Stromal cell of bone marrow (primary cell): ENCODE measurements at regions not wholly inside any gene's neighbourhood (a gene's known extent, or its start where the extent isn't known, plus 50 kb on each side); places are given as distances from the start of the nearest gene placed in this dataset.
"Not testable (repeated sequence)": the region's sequence is repeated elsewhere in the genome, so short reads cannot be mapped to it uniquely, and the experiment has no call there.

ENCODE experiments used
- DNase-seq: peaks from one replicate; pipeline ENCODE4 v3.0.0-alpha.2; 2012; ENCODE audit warnings: low read depth

- no peak for DNase-seq
Measured at GRCh38 chr3:177783338-177783737, 586.1 kb upstream of the TBL1XR1 start.

GRCh38 chr3:177783767-177784166 lies 586.5 kb upstream of the TBL1XR1 start:
- no peak for DNase-seq

- DNase-seq, result no peak
Measured at GRCh38 chr3:177787279-177788041, 590.2 kb upstream of the TBL1XR1 start.

- no peak for DNase-seq
Measured at GRCh38 chr3:177789500-177789899, 592.2 kb upstream of the TBL1XR1 start.

GRCh38 chr3:177792311-177793030 lies 595.2 kb upstream of the TBL1XR1 start:
- no peak for DNase-seq

GRCh38 chr3:177793451-177793850 lies 596.2 kb upstream of the TBL1XR1 start:
- DNase-seq, result no peak

- DNase-seq, result no peak
Measured at GRCh38 chr3:177795216-177795615, 597.9 kb upstream of the TBL1XR1 start.

- DNase-seq, result no peak
Measured at GRCh38 chr3:177795859-177796258, 598.6 kb upstream of the TBL1XR1 start.

- not testable (repeated sequence) for DNase-seq
Measured at GRCh38 chr3:177800147-177800546, 602.9 kb upstream of the TBL1XR1 start.

- DNase-seq, result no peak
Measured at GRCh38 chr3:177800561-177800960, 603.3 kb upstream of the TBL1XR1 start.

GRCh38 chr3:177802151-177802900 lies 605.0 kb upstream of the TBL1XR1 start:
- no peak for DNase-seq

- no peak for DNase-seq
Measured at GRCh38 chr3:177803500-177803899, 606.2 kb upstream of the TBL1XR1 start.

- no peak for DNase-seq
Measured at GRCh38 chr3:177804032-177804431, 606.8 kb upstream of the TBL1XR1 start.

GRCh38 chr3:177804646-177805045 lies 607.4 kb upstream of the TBL1XR1 start:
- no peak for DNase-seq

- DNase-seq, result no peak
Measured at GRCh38 chr3:177807150-177807875, 610.0 kb upstream of the TBL1XR1 start.

GRCh38 chr3:177808928-177809478 lies 611.7 kb upstream of the TBL1XR1 start:
- DNase-seq, result not testable (repeated sequence)

GRCh38 chr3:177810162-177810623 lies 612.9 kb upstream of the TBL1XR1 start:
- no peak for DNase-seq

GRCh38 chr3:177811112-177811511 lies 613.8 kb upstream of the TBL1XR1 start:
- no peak for DNase-seq

- no peak for DNase-seq
Measured at GRCh38 chr3:177811835-177812234, 614.6 kb upstream of the TBL1XR1 start.

GRCh38 chr3:177812492-177812891 lies 615.2 kb upstream of the TBL1XR1 start:
- DNase-seq, result no peak

GRCh38 chr3:177813322-177813721 lies 616.0 kb upstream of the TBL1XR1 start:
- no peak for DNase-seq
